ENCODE measurements at regions not wholly inside any gene's neighbourhood (a gene's known extent, or its start where the extent isn't known, plus 50 kb on each side); places are given as distances from the start of the nearest gene placed in this dataset.

GRCh38 chr18:78709261-78709809 is 270.3 kb upstream of the SALL3 start:
- no peak for DNase-seq (ENCODE audit: low read depth)

- DNase-seq (ENCODE audit: low read depth): no peak
Measured at GRCh38 chr18:78711316-78711715, 268.3 kb upstream of the SALL3 start.

GRCh38 chr18:78711971-78712370 is 267.6 kb upstream of the SALL3 start:
- DNase-seq (ENCODE audit: low read depth): no peak

- DNase-seq (ENCODE audit: low read depth): no peak
Measured at GRCh38 chr18:78713069-78713468, 266.5 kb upstream of the SALL3 start.

- DNase-seq (ENCODE audit: low read depth): no peak
Measured at GRCh38 chr18:78713726-78714125, 265.9 kb upstream of the SALL3 start.

GRCh38 chr18:78716022-78716421 is 263.6 kb upstream of the SALL3 start:
- DNase-seq (ENCODE audit: low read depth): no peak

GRCh38 chr18:78716581-78716980 is 263.0 kb upstream of the SALL3 start:
- no peak for DNase-seq (ENCODE audit: low read depth)

GRCh38 chr18:78717051-78717765 is 262.4 kb upstream of the SALL3 start:
- no peak for DNase-seq (ENCODE audit: low read depth)

- no peak for DNase-seq (ENCODE audit: low read depth)
Measured at GRCh38 chr18:78717766-78718150, 261.9 kb upstream of the SALL3 start.

GRCh38 chr18:78719821-78720220 is 259.8 kb upstream of the SALL3 start:
- no peak for DNase-seq (ENCODE audit: low read depth)

- no peak for DNase-seq (ENCODE audit: low read depth)
Measured at GRCh38 chr18:78720456-78721237, 259.0 kb upstream of the SALL3 start.

- DNase-seq (ENCODE audit: low read depth): no peak
Measured at GRCh38 chr18:78721238-78721875, 258.3 kb upstream of the SALL3 start.

GRCh38 chr18:78721981-78722380 is 257.6 kb upstream of the SALL3 start:
- no peak for DNase-seq (ENCODE audit: low read depth)

GRCh38 chr18:78722386-78722785 is 257.2 kb upstream of the SALL3 start:
- no peak for DNase-seq (ENCODE audit: low read depth)

- DNase-seq (ENCODE audit: low read depth): no peak
Measured at GRCh38 chr18:78722929-78723710, 256.5 kb upstream of the SALL3 start.

- no peak for DNase-seq (ENCODE audit: low read depth)
Measured at GRCh38 chr18:78724214-78724914, 255.3 kb upstream of the SALL3 start.

GRCh38 chr18:78725426-78725825 is 254.2 kb upstream of the SALL3 start:
- no peak for DNase-seq (ENCODE audit: low read depth)

- no peak for DNase-seq (ENCODE audit: low read depth)
Measured at GRCh38 chr18:78726326-78727056, 253.1 kb upstream of the SALL3 start.

- DNase-seq (ENCODE audit: low read depth): no peak
Measured at GRCh38 chr18:78727057-78727739, 252.4 kb upstream of the SALL3 start.

Measured in activated gamma-delta T cell treated with anti-CD3 and anti-CD28 coated beads, Interleukin-2, amount 50 U/mL, for 16 hours (primary cell).